A549 (cell line): ENCODE measurements at regions not wholly inside any gene's neighbourhood (a gene's known extent, or its start where the extent isn't known, plus 50 kb on each side); places are given as distances from the start of the nearest gene placed in this dataset.

Experiments used
- ATAC-seq, 2 experiments: fragments of 200-7000 bp in 1 of 2; fragments of >200 bp in 1 of 2; cut with Nextera tagmentation in 1 of 2; cut with Tn5 transposase in 1 of 2; 3 replicates each; pipeline versions ENCODE4 v1.8.0 to v1.9.1; 2018 to 2020; ENCODE audit warnings: mild to moderate bottlenecking in 1 of 2, moderate library complexity in 1 of 2
- CTCF ChIA-PET: fragments of 300-600 bp; sonication (Branson Sonifier 250); formaldehyde crosslinking; extraction: SDS; loops from one replicate; lab custom pipeline; 2021; ENCODE audit warnings: antibody characterized with exemption, inconsistent platforms; lab: Yijun Ruan, JAX
- POLR2A ChIA-PET: fragments of 350-600 bp; formaldehyde crosslinking; extraction: SDS; loops from one replicate; lab custom pipeline; 2021; ENCODE audit warnings: antibody characterized with exemption, inconsistent platforms; lab: Yijun Ruan, JAX
- DNase-seq, 2 experiments: peaks; one replicate each; pipeline versions ENCODE4 v3.0.0 to v3.0.0-alpha.2; 2011 to 2016; ENCODE audit warnings: low read depth in 1 of 2, low spot score in 1 of 2
- FAIRE-seq: peaks from 2 replicates; lab custom pipeline; 2011; peaks lifted over from hg19 to GRCh38; lab: Jason Lieb, UNC
- H3K27ac ChIP-seq, 2 experiments: fragments of >200 bp; sonication (Bioruptor Twin); formaldehyde crosslinking; 3 replicates each; pipeline ENCODE4 v1.5.1; 2016 to 2017
- H3K4me1 ChIP-seq: fragments of >200 bp; sonication (Bioruptor Twin); formaldehyde crosslinking; 3 replicates; pipeline ENCODE4 v1.6.1; 2016
- H3K4me2 ChIP-seq: fragments of >200 bp; sonication (Bioruptor Twin); formaldehyde crosslinking; 3 replicates; pipeline ENCODE4 v1.6.1; 2016
- H3K4me3 ChIP-seq: fragments of >200 bp; sonication (Bioruptor Twin); formaldehyde crosslinking; 3 replicates; pipeline ENCODE4 v1.5.1; 2016
- H3K9me3 ChIP-seq: fragments of >200 bp; sonication (Bioruptor Twin); formaldehyde crosslinking; 3 replicates; pipeline ENCODE4 v1.6.1; 2016
- BHLHE40 ChIP-seq: IDR thresholded peaks from 2 replicates; pipeline ENCODE4 v1.6.1; 2012; ENCODE audit warnings: low read depth, low read length, inconsistent platforms
- CHD2 ChIP-seq: fragments of 150-350 bp; IDR thresholded peaks from 2 replicates; pipeline ENCODE4 v1.6.1; 2014; ENCODE audit warnings: low read length; ENCODE audit not compliant: partially characterized antibody
- CHD4 ChIP-seq: fragments of 200-600 bp; sonication (generic); IDR thresholded peaks from 2 replicates; pipeline ENCODE4 v1.6.1; 2016; ENCODE audit warnings: antibody characterized with exemption, mild to moderate bottlenecking, borderline replicate concordance
- EHF ChIP-seq: fragments of 250-450 bp; sonication (Bioruptor Pico); IDR thresholded peaks from 2 replicates; pipeline ENCODE4 v1.5.0; 2020; ENCODE audit warnings: mild to moderate bottlenecking
- FOXS1 ChIP-seq: fragments of 250-450 bp; sonication (Bioruptor Pico); IDR thresholded peaks from 2 replicates; pipeline ENCODE4 v1.5.0; 2020; ENCODE audit warnings: mild to moderate bottlenecking, moderate library complexity
- HDAC2 ChIP-seq: fragments of 200-600 bp; sonication (generic); IDR thresholded peaks from 2 replicates; pipeline ENCODE4 v1.6.1; 2016
- HEYL ChIP-seq: fragments of 250-450 bp; sonication (Bioruptor Pico); IDR thresholded peaks from 2 replicates; pipeline ENCODE4 v1.8.0; 2021; ENCODE audit warnings: mild to moderate bottlenecking, moderate library complexity
- HOXA7 ChIP-seq: fragments of 250-450 bp; sonication (Bioruptor Pico); IDR thresholded peaks from 2 replicates; pipeline ENCODE4 v1.5.0; 2020; ENCODE audit warnings: mild to moderate bottlenecking, moderate library complexity
- HOXB5 ChIP-seq: fragments of 250-450 bp; sonication (Bioruptor Pico); IDR thresholded peaks from 2 replicates; pipeline ENCODE4 v1.5.0; 2020; ENCODE audit warnings: mild to moderate bottlenecking, moderate library complexity
- KDM1A ChIP-seq: fragments of 200-600 bp; sonication (generic); IDR thresholded peaks from 2 replicates; pipeline ENCODE4 v1.6.1; 2016; ENCODE audit warnings: low read depth, mild to moderate bottlenecking
- MAFK ChIP-seq: fragments of 450-650 bp; IDR thresholded peaks from 2 replicates; pipeline ENCODE4 v1.6.1; 2014; ENCODE audit not compliant: partially characterized antibody
- MAZ ChIP-seq: fragments of 150-350 bp; IDR thresholded peaks from 2 replicates; pipeline ENCODE4 v1.6.1; 2014; ENCODE audit warnings: antibody characterized with exemption, low read depth, low read length, borderline replicate concordance
- NPAS2 ChIP-seq: fragments of 250-450 bp; sonication (Bioruptor Pico); IDR thresholded peaks from 2 replicates; pipeline ENCODE4 v1.8.0; 2022; ENCODE audit warnings: mild to moderate bottlenecking, moderate library complexity, borderline replicate concordance
- NR3C1 ChIP-seq: fragments of >200 bp; sonication (Bioruptor Twin); formaldehyde crosslinking; IDR thresholded peaks from 3 replicates; pipeline ENCODE4 v1.6.1; 2017
- RCOR1 ChIP-seq: fragments of 150-350 bp; IDR thresholded peaks from 2 replicates; pipeline ENCODE4 v1.6.1; 2014; ENCODE audit warnings: antibody characterized with exemption, low read length, low read depth
- RFX5 ChIP-seq: fragments of 450-650 bp; IDR thresholded peaks from 2 replicates; pipeline ENCODE4 v1.7.1; 2014; ENCODE audit warnings: antibody characterized with exemption, mild to moderate bottlenecking, moderate library complexity
- SREBF2 ChIP-seq: fragments of 450-650 bp; IDR thresholded peaks from 2 replicates; pipeline ENCODE4 v1.6.1; 2014; ENCODE audit warnings: mild to moderate bottlenecking, moderate library complexity
- TP53 ChIP-seq: fragments of 250-450 bp; sonication (Bioruptor Pico); IDR thresholded peaks from 2 replicates; pipeline ENCODE4 v1.5.0; 2021; ENCODE audit warnings: mild to moderate bottlenecking, moderate library complexity
- ZNF302 ChIP-seq: fragments of 250-450 bp; sonication (Bioruptor Pico); IDR thresholded peaks from 2 replicates; pipeline ENCODE4 v1.9.0; 2021; ENCODE audit warnings: inconsistent platforms, mild to moderate bottlenecking, moderate library complexity
- ZSCAN20 ChIP-seq: fragments of 250-450 bp; sonication (Bioruptor Pico); IDR thresholded peaks from 2 replicates; pipeline ENCODE4 v1.8.0; 2022; ENCODE audit warnings: mild to moderate bottlenecking, moderate library complexity
- WGBS: methylation state at CpG from one replicate; pipeline ENCODE4 v1.1.6; 2017; ENCODE audit errors: missing lambda C conversion rate; 5-methylcytosine and 5-hydroxymethylcytosine counted together
- TF ChIP-seq, protein P1 (sequence below): IDR thresholded peaks from 2 replicates; pipeline ENCODE4 v1.6.1; 2012
- TF ChIP-seq, protein P2 (sequence below): IDR thresholded peaks from 2 replicates; pipeline ENCODE4 v1.6.1; 2012
- TF ChIP-seq, protein P3 (sequence below): fragments of 150-350 bp; IDR thresholded peaks from 2 replicates; pipeline ENCODE4 v1.6.1; 2014; ENCODE audit warnings: low read depth, mild to moderate bottlenecking, low read length

DNA sequence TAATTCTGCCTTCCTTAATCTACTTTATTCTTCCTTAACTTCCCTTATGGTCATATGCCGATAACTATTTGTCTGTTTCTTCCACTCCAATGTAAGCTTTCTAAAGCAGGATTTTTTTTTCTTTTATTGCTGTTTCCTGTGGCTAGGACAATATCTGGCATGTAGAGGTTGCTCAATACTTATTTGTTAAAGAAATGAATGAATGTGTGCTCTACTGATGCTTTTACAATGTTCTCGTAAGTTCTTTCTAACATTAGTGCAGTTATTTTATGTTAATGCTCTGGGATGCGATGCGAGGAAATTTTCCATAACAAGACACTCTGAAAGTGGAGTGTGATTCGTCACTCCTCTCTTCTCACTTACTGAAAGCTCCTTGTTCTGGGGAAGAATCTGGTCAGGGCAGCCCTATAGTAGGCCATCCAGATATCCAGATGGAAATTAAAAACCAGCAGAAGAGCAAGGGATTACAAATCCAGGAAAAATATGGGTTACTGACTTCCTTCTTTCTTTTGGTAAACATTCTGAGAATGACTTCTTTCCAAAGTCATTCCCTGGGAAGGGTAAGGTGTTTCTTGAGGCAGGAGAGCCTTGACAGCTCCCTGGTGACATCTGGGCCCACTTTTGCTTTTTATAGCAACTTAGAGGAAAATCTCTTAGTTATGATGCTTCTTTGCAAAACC, 420.4 kb downstream of the PDCD6IP start:
- H3K4me2 ChIP-seq = no peak overlapping the region

DNA sequence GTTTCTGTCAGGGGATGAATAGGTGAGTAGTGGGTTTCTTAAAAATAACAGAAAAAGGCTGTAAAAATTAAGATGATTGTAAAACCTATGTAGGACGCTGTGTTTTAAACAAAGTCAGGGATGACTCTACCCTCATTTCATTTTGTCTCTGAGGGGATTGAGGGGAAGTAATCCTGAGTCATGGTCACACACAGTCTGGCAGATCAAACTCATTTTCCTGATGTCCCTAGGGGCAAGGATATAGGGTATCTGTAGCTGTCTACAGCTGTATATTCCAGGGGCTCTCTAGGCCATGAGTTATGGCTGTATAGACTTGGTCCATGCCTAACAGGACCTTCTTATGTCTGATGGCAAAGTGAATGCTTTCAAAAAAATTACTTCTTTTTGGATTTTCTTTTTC, 421.1 kb downstream of the PDCD6IP start:
- TF ChIP-seq CHD2 (no peak), CHD4 (no peak), BHLHE40 (no peak), MAFK (no peak), HOXA7 (CRISPR knock-in tag) (no peak)
- ATAC-seq = no peak
- ChIA-PET POLR2A (no interaction called here), CTCF (no interaction called here)
- no peak overlapping the region for H3K4me2 ChIP-seq
- 74% methylated on average over 1 of the region's 1 CpG for WGBS
- H3K27ac ChIP-seq = no peak overlapping the region
- no peak for DNase-seq
- no peaks in the 10 kb centered on the region for H3K4me1 ChIP-seq
- H3K4me3 ChIP-seq = no peak overlapping the region
- no peaks in the 10 kb centered on the region for H3K9me3 ChIP-seq
- no peak for FAIRE-seq

More for the DNA sequence above, 420.4 kb downstream of the PDCD6IP start:
- 92% methylated on average over 5 of the region's 5 CpGs for WGBS
- H3K27ac ChIP-seq = no peak overlapping the region
- peak; percentile 18 for FAIRE-seq
- ChIA-PET CTCF (no interaction called here), POLR2A (no interaction called here)
- H3K9me3 ChIP-seq = no peaks in the 10 kb centered on the region
- no peaks in the 10 kb centered on the region for H3K4me1 ChIP-seq
- DNase-seq = no peak
- no peak overlapping the region for H3K4me3 ChIP-seq
- ATAC-seq = no peak
- TF ChIP-seq ZSCAN20 (CRISPR knock-in tag) (no peak), HEYL (CRISPR knock-in tag) (no peak), CHD4 (no peak), EHF (CRISPR knock-in tag) (no peak), NR3C1 (no peak)
- TF ChIP-seq, protein P1, sequence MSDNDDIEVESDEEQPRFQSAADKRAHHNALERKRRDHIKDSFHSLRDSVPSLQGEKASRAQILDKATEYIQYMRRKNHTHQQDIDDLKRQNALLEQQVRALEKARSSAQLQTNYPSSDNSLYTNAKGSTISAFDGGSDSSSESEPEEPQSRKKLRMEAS = no peak
- TF ChIP-seq, protein P2, sequence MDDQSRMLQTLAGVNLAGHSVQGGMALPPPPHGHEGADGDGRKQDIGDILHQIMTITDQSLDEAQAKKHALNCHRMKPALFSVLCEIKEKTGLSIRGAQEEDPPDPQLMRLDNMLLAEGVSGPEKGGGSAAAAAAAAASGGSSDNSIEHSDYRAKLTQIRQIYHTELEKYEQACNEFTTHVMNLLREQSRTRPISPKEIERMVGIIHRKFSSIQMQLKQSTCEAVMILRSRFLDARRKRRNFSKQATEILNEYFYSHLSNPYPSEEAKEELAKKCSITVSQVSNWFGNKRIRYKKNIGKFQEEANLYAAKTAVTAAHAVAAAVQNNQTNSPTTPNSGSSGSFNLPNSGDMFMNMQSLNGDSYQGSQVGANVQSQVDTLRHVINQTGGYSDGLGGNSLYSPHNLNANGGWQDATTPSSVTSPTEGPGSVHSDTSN = no peak

DNA sequence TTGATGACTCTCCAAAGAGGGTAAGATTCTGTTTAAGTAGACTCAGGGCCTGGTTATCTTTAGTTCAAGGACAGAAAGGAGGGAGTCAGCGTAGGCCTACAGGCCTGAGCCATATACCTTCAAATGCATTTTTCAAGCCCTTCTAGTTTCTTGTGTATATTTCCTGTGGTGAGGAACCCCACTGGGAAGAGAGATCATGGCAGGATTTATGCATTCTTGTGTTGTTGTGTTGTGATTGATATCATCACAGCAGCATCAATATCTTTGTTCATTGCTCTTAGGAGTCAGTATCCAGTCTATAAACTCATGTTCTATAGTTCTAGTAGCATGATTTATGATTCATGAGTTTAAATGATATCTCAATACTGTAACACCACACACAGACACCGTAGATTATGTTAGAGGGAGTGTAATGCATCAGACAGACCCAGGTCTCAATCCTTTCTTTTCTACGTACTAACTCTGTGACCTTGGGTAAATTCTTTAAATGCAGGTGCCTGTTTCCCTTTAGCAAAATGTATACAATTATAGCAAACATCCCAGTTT, 427.5 kb downstream of the PDCD6IP start:
- TF ChIP-seq HOXB5 = no peak
- no peak for TF ChIP-seq TP53 (CRISPR knock-in tag)
- TF ChIP-seq RFX5 = no peak
- TF ChIP-seq CHD4 = no peak
- TF ChIP-seq NPAS2 (CRISPR knock-in tag) = no peak
- TF ChIP-seq ZNF302 (CRISPR knock-in tag) = no peak
- no peak for TF ChIP-seq MAZ
- no peak for TF ChIP-seq HDAC2
- TF ChIP-seq, protein P1 = no peak
- TF ChIP-seq FOXS1 = no peak
- no peak for TF ChIP-seq RCOR1
- TF ChIP-seq MAFK = no peak
- no peak for TF ChIP-seq KDM1A
- TF ChIP-seq, protein P3, sequence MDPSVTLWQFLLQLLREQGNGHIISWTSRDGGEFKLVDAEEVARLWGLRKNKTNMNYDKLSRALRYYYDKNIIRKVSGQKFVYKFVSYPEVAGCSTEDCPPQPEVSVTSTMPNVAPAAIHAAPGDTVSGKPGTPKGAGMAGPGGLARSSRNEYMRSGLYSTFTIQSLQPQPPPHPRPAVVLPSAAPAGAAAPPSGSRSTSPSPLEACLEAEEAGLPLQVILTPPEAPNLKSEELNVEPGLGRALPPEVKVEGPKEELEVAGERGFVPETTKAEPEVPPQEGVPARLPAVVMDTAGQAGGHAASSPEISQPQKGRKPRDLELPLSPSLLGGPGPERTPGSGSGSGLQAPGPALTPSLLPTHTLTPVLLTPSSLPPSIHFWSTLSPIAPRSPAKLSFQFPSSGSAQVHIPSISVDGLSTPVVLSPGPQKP = no peak
- TF ChIP-seq, protein P2 = no peak
- TF ChIP-seq SREBF2 = no peak
- Histone ChIP-seq H3K9me3 (no peaks in the 10 kb centered on the region), H3K27ac (no peak overlapping the region), H3K4me2 (no peak overlapping the region), H3K4me1 (no peaks in the 10 kb centered on the region), H3K4me3 (no peak overlapping the region)
- ChIA-PET CTCF (interaction anchor here (0.9 kb wide), 1 partner anchor 14 kb away, joined by 3 read pairs; no protein-coding TSS in a partner anchor), POLR2A (no interaction called here)
- no peak for DNase-seq
- no peak for ATAC-seq
- WGBS = 72% methylated on average over 3 of the region's 3 CpGs
- FAIRE-seq = no peak
